Nucleus accumbens (tissue), 56 donors: ENCODE measurements at regions not wholly inside any gene's neighbourhood (a gene's known extent, or its start where the extent isn't known, plus 50 kb on each side); places are given as distances from the start of the nearest gene placed in this dataset.
"Not testable (repeated sequence)": the region's sequence is repeated elsewhere in the genome, so short reads cannot be mapped to it uniquely, and the experiment has no call there.

ENCODE experiments used
- DNase-seq, 56 donors: peaks; one replicate each; lab custom pipeline; 2025; lab: John Stamatoyannopoulos, UW

- DNase-seq: no peak
These were observed 233.7 kb upstream of the HNRNPA3 start for GRCh38 chr2:176978921-176979320.

- DNase-seq: no peak
These were observed 232.4 kb upstream of the HNRNPA3 start for GRCh38 chr2:176979981-176980710.

- DNase-seq: no peak
These were observed 227.6 kb upstream of the HNRNPA3 start for GRCh38 chr2:176984987-176985386.

- no peak for DNase-seq
These were observed 226.7 kb upstream of the HNRNPA3 start for GRCh38 chr2:176985871-176986270.

- no peak for DNase-seq
These were observed 226.1 kb upstream of the HNRNPA3 start for GRCh38 chr2:176986487-176986886.

GRCh38 chr2:176991411-176991810 is 221.2 kb upstream of the HNRNPA3 start:
- no peak for DNase-seq

- DNase-seq: no peak
These were observed 215.4 kb upstream of the HNRNPA3 start for GRCh38 chr2:176997074-176997791.

GRCh38 chr2:176997792-176998169 is 214.8 kb upstream of the HNRNPA3 start:
- DNase-seq: no peak

GRCh38 chr2:176999301-176999700 is 213.3 kb upstream of the HNRNPA3 start:
- no peak for DNase-seq

- DNase-seq: no peak
These were observed 212.4 kb upstream of the HNRNPA3 start for GRCh38 chr2:177000061-177000714.

- no peak for DNase-seq
These were observed 211.9 kb upstream of the HNRNPA3 start for GRCh38 chr2:177000715-177001072.

GRCh38 chr2:177001334-177001733 is 211.3 kb upstream of the HNRNPA3 start:
- DNase-seq: no peak

GRCh38 chr2:177002983-177003382 is 209.6 kb upstream of the HNRNPA3 start:
- DNase-seq: no peak

- DNase-seq: not testable (repeated sequence)
These were observed 204.9 kb upstream of the HNRNPA3 start for GRCh38 chr2:177007726-177008125.

GRCh38 chr2:177008662-177009061 is 203.9 kb upstream of the HNRNPA3 start:
- not testable (repeated sequence) for DNase-seq

- no peak for DNase-seq
These were observed 202.4 kb upstream of the HNRNPA3 start for GRCh38 chr2:177010146-177010545.

- no peak for DNase-seq
These were observed 201.7 kb upstream of the HNRNPA3 start for GRCh38 chr2:177010861-177011260.

- no peak for DNase-seq
These were observed 197.6 kb upstream of the HNRNPA3 start for GRCh38 chr2:177014946-177015345.

- no peak for DNase-seq
These were observed 197.2 kb upstream of the HNRNPA3 start for GRCh38 chr2:177015356-177015923.

GRCh38 chr2:177020524-177021119 is 192.0 kb upstream of the HNRNPA3 start:
- no peak for DNase-seq
